ENCODE measurements at regions not wholly inside any gene's neighbourhood (a gene's known extent, or its start where the extent isn't known, plus 50 kb on each side); places are given as distances from the start of the nearest gene placed in this dataset.

GRCh38 chr1:222079566-222079965, 337.7 kb upstream of the DUSP10 start:
- TF ChIP-seq CTCF (IDR thresholded peaks at IDR 0.05 in 2 of 3, conservative IDR thresholded peaks at IDR 0.05 in 1 of 3; ENCODE audit: borderline replicate concordance in 1 of 3, insufficient read depth in 1 of 3, low read depth in 2 of 3, low read length in 2 of 3) (no peak), EZH2 (IDR thresholded peaks at IDR 0.05) (no peak), SRF (IDR thresholded peaks at IDR 0.05; ENCODE audit: low read depth) (no peak), POLR2AphosphoS5 (IDR thresholded peaks at IDR 0.05; ENCODE audit: low read depth, low read length) (no peak), MAX (IDR thresholded peaks at IDR 0.05) (no peak), YY1 (IDR thresholded peaks at IDR 0.05; ENCODE audit: extremely low read depth, insufficient replicate concordance, low read depth, low read length) (no peak), SP1 (IDR thresholded peaks at IDR 0.05; ENCODE audit: low read depth) (no peak)

Data from HCT116 (cell line).